Neutrophil (primary cell): ENCODE measurements at regions not wholly inside any gene's neighbourhood (a gene's known extent, or its start where the extent isn't known, plus 50 kb on each side); places are given as distances from the start of the nearest gene placed in this dataset.

Experiments
- H3K27ac ChIP-seq: fragments of 200-600 bp; sonication (generic); 2 replicates; pipeline ENCODE4 v1.5.1; 2016; ENCODE audit warnings: mild to moderate bottlenecking, moderate library complexity
- H3K27me3 ChIP-seq: fragments of 200-600 bp; sonication (generic); 2 replicates; pipeline ENCODE4 v1.6.0; 2016; ENCODE audit warnings: mild to moderate bottlenecking
- H3K36me3 ChIP-seq: fragments of 200-600 bp; sonication (generic); 2 replicates; pipeline ENCODE4 v1.5.1; 2017
- H3K4me1 ChIP-seq, 2 experiments: fragments of 200-600 bp in 1 of 2; sonication (generic) in 1 of 2; 1 replicate in 1 of 2; 2 replicates in 1 of 2; pipeline versions ENCODE4 v1.5.1 to v1.6.1; 2013 to 2016; ENCODE audit warnings: low read depth in 1 of 2, low read length in 1 of 2, mild to moderate bottlenecking in 1 of 2, moderate library complexity in 1 of 2; ENCODE audit not compliant: control insufficient read depth in 1 of 2, insufficient read depth in 1 of 2
- H3K4me3 ChIP-seq, 2 experiments: fragments of 200-600 bp in 1 of 2; sonication (generic) in 1 of 2; 1 replicate in 1 of 2; 2 replicates in 1 of 2; pipeline ENCODE4 v1.5.1; 2013 to 2016; ENCODE audit warnings: low read depth in 1 of 2, low read length in 1 of 2, mild to moderate bottlenecking in 1 of 2, moderate library complexity in 1 of 2
- H3K9me3 ChIP-seq: fragments of 200-600 bp; sonication (generic); 2 replicates; pipeline ENCODE4 v1.5.1; 2016
- TF ChIP-seq, protein P1 (sequence below): fragments of 200-600 bp; sonication (generic); IDR thresholded peaks from 2 replicates; pipeline ENCODE4 v1.5.1; 2016; ENCODE audit warnings: antibody characterized with exemption

DNA sequence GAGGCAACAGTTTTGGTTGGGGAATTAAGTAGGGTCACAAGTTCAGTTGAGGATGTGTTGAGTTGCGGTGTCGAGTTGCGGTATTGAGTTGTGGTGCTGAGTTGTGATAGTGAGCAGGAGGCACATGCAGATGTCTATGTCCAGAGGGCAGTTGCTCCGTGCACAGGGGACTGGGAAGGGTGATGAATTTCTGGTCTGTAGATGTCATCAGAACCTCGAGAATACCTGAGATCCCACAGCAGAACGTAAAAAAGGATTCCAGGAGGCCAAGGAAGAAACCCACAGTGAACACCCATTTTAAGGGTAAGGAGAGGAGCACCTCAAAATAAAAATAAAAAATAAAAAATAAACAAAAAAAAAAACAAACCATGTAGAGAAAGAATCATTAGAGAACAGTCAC lies 354.4 kb upstream of the ARGLU1 start:
- peaks cover 4% of the 10 kb centered on the region for H3K27me3 ChIP-seq
- TF ChIP-seq, protein P1, sequence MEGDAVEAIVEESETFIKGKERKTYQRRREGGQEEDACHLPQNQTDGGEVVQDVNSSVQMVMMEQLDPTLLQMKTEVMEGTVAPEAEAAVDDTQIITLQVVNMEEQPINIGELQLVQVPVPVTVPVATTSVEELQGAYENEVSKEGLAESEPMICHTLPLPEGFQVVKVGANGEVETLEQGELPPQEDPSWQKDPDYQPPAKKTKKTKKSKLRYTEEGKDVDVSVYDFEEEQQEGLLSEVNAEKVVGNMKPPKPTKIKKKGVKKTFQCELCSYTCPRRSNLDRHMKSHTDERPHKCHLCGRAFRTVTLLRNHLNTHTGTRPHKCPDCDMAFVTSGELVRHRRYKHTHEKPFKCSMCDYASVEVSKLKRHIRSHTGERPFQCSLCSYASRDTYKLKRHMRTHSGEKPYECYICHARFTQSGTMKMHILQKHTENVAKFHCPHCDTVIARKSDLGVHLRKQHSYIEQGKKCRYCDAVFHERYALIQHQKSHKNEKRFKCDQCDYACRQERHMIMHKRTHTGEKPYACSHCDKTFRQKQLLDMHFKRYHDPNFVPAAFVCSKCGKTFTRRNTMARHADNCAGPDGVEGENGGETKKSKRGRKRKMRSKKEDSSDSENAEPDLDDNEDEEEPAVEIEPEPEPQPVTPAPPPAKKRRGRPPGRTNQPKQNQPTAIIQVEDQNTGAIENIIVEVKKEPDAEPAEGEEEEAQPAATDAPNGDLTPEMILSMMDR = no peak
- H3K9me3 ChIP-seq = no peaks in the 10 kb centered on the region
- H3K36me3 ChIP-seq = no peaks in the 10 kb centered on the region
- peaks cover 21 to 32% of the 10 kb centered on the region in 2 experiments for H3K4me1 ChIP-seq
- no peak overlapping the region for H3K27ac ChIP-seq
- H3K4me3 ChIP-seq = no peak overlapping the region

DNA sequence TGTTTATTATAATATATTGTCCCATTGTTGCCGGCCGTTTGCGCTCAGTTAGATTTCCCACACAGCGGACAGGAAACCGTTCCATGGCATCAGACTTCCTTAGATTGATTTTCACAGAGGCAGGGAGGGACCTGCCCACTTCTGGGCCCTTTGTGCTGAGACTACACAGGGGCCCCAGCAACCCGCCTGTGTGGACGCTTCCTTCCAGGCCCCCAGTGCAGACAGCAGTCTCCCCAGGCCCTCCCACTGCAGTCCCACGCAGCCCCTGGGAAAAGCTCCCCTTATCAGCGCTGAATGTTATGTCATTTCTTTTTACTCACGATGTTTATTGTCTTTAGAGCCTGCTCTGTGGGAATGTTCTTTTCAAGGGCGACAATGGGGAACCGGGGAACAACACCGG lies 351.7 kb upstream of the ARGLU1 start:
- no peaks in the 10 kb centered on the region for H3K9me3 ChIP-seq
- peaks cover 26% of the 10 kb centered on the region for H3K27me3 ChIP-seq
- TF ChIP-seq, protein P1 = no peak
- H3K4me3 ChIP-seq = no peak overlapping the region
- peak overlapping the region; percentile 26 for H3K27ac ChIP-seq
- no peaks in the 10 kb centered on the region for H3K36me3 ChIP-seq
- H3K4me1 ChIP-seq = peaks cover 21 to 34% of the 10 kb centered on the region in 2 experiments

DNA sequence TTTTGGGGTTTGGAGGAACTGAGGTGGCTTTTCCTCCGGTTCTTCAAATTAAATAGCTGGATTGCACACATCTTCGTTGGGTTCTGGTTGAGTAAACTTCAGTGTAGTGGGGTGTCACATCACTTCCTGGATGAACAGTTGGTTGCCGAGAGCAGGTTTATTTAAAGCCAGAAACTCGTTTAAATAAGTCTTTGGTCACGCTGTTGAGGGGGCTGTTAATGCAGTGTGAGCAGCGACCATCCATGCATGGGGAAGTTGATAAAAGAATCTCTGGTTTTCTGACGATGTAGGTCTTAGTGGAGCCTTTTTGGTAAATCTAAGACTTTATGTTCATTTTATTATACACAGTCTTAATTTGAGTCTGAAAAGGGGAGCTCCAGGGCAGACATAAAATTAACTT lies 351.2 kb upstream of the ARGLU1 start:
- H3K4me1 ChIP-seq = peaks cover 21 to 34% of the 10 kb centered on the region in 2 experiments
- no peak overlapping the region for H3K4me3 ChIP-seq
- peak overlapping the region; percentile 26 for H3K27ac ChIP-seq
- TF ChIP-seq, protein P1 = no peak
- peaks cover 28% of the 10 kb centered on the region for H3K27me3 ChIP-seq
- H3K9me3 ChIP-seq = no peaks in the 10 kb centered on the region
- no peaks in the 10 kb centered on the region for H3K36me3 ChIP-seq

DNA sequence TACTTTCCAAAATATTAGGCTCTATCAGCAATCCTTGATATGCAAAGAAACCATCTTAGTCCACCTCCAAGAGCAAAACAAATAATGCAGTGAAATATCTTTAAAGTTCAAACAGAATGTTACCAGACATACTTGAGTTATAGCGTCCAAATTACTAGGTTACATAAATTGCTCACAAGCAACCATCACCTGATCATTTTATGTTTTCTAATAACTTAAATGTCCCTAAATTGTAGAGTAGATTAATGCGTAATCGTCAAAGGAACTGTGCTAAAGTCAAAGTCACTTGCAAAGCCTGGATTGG lies 350.6 kb upstream of the ARGLU1 start:
- Histone ChIP-seq H3K36me3 (no peaks in the 10 kb centered on the region), H3K4me1 (peaks cover 21 to 34% of the 10 kb centered on the region in 2 experiments), H3K4me3 (no peak overlapping the region), H3K9me3 (no peaks in the 10 kb centered on the region), H3K27me3 (peaks cover 28% of the 10 kb centered on the region), H3K27ac (peak overlapping the region; percentile 26)
- TF ChIP-seq, protein P1 = no peak

DNA sequence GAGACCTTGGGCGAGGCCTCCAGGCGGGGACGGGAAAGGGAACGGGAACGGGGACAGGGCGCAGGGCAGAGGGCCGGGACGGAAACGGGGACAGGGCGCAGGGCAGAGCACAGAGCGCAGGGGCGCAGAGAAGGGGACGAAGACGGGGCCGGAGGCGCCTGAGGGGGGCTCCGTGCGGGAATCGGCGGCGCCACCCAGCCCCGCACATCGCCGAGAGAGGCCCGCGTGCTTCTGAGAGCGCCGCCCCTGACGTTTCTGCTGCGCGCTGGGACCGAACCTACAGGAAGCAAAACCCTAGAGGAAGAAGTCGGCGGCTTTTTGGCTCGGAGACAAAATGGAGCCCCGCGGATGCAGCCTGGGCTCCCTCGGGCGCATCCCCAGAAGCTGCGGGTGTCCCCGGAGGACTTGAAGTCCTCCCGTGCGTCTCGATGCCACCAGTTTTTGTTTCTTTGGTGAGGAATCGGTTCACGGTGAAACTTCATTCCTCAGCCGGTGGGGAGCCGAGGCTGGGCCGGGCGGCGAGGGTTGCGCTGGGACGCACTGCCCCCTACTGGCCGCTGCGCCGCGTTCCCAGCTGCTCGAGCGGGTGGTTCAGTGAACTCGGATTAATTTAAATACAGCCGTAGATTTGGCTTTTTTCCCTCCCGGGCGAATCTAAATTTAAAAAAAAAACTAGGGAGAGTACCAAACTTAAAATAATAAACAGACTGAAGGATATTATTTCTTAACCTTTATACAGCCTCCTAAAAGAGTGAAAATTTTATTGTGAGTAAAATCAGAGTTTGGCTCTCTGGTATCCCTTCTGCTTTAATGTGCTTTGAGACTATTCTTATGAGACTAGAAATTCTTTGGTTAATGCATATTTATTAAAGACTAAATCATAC lies 350.0 kb upstream of the ARGLU1 start:
- H3K4me1 ChIP-seq = peaks cover 21 to 34% of the 10 kb centered on the region in 2 experiments
- H3K27ac ChIP-seq = no peak overlapping the region
- peaks cover 28% of the 10 kb centered on the region for H3K27me3 ChIP-seq
- H3K36me3 ChIP-seq = no peaks in the 10 kb centered on the region
- no peaks in the 10 kb centered on the region for H3K9me3 ChIP-seq
- peak overlapping the region; percentile 77 to 78 for H3K4me3 ChIP-seq
- TF ChIP-seq, protein P1 = peak; percentile 49
